Stimulated activated CD4-positive, alpha-beta T cell treated with anti-CD3 and anti-CD28 coated beads, Interleukin-4, amount 100 ng/mL, for 24 hours (primary cell): ENCODE measurements at regions not wholly inside any gene's neighbourhood (a gene's known extent, or its start where the extent isn't known, plus 50 kb on each side); places are given as distances from the start of the nearest gene placed in this dataset.
"Not testable (repeated sequence)": the region's sequence is repeated elsewhere in the genome, so short reads cannot be mapped to it uniquely, and the experiment has no call there.

Experiments used
- DNase-seq: peaks from one replicate; pipeline ENCODE4 v3.0.0-alpha.2; 2020

- DNase-seq = no peak
These were observed 96.2 kb upstream of the SIM2 start for GRCh38 chr21:36602735-36603134.

- no peak for DNase-seq
These were observed 95.7 kb upstream of the SIM2 start for GRCh38 chr21:36603221-36603620.

- DNase-seq = no peak
These were observed 93.5 kb upstream of the SIM2 start for GRCh38 chr21:36605426-36605825.

GRCh38 chr21:36606287-36606982 lies 92.5 kb upstream of the SIM2 start:
- DNase-seq = no peak

GRCh38 chr21:36606983-36607325 lies 92.0 kb upstream of the SIM2 start:
- no peak for DNase-seq

- no peak for DNase-seq
These were observed 90.6 kb upstream of the SIM2 start for GRCh38 chr21:36608041-36608896.

GRCh38 chr21:36608897-36609225 lies 90.1 kb upstream of the SIM2 start:
- DNase-seq = no peak

GRCh38 chr21:36609654-36610053 lies 89.3 kb upstream of the SIM2 start:
- no peak for DNase-seq

GRCh38 chr21:36610201-36610600 lies 88.7 kb upstream of the SIM2 start:
- DNase-seq = no peak

GRCh38 chr21:36610935-36611334 lies 88.0 kb upstream of the SIM2 start:
- no peak for DNase-seq

- DNase-seq = no peak
These were observed 87.5 kb upstream of the SIM2 start for GRCh38 chr21:36611379-36611778.

- no peak for DNase-seq
These were observed 85.9 kb upstream of the SIM2 start for GRCh38 chr21:36613059-36613458.

- no peak for DNase-seq
These were observed 85.4 kb upstream of the SIM2 start for GRCh38 chr21:36613554-36613953.

- no peak for DNase-seq
These were observed 83.5 kb upstream of the SIM2 start for GRCh38 chr21:36615274-36615964.

GRCh38 chr21:36616773-36617172 lies 82.1 kb upstream of the SIM2 start:
- DNase-seq = not testable (repeated sequence)

- DNase-seq = not testable (repeated sequence)
These were observed 77.1 kb upstream of the SIM2 start for GRCh38 chr21:36621794-36622193.

- no peak for DNase-seq
These were observed 74.8 kb upstream of the SIM2 start for GRCh38 chr21:36624105-36624504.

- no peak for DNase-seq
These were observed 72.1 kb upstream of the SIM2 start for GRCh38 chr21:36626791-36627190.

GRCh38 chr21:36627242-36627641 lies 71.7 kb upstream of the SIM2 start:
- no peak for DNase-seq

GRCh38 chr21:36628106-36628505 lies 70.8 kb upstream of the SIM2 start:
- DNase-seq = no peak

- no peak for DNase-seq
These were observed 70.0 kb upstream of the SIM2 start for GRCh38 chr21:36628761-36629460.

GRCh38 chr21:36630485-36631206 lies 68.3 kb upstream of the SIM2 start:
- peak; percentile 70 for DNase-seq

- DNase-seq = no peak
These were observed 62.9 kb upstream of the SIM2 start for GRCh38 chr21:36636016-36636415.
